ENCODE measurements at regions not wholly inside any gene's neighbourhood (a gene's known extent, or its start where the extent isn't known, plus 50 kb on each side); places are given as distances from the start of the nearest gene placed in this dataset.

GRCh38 chr4:100797791-100798190 is 280.0 kb upstream of the EMCN start:
- no peak overlapping the region for H3K4me3 ChIP-seq (ENCODE audit: insufficient read depth, low read length)
- no peaks in the 10 kb centered on the region for H3K9me3 ChIP-seq (ENCODE audit: low read depth, low read length)
- no peak overlapping the region for H3K27ac ChIP-seq (ENCODE audit: low read depth, low read length)
- no peak overlapping the region for H2AFZ ChIP-seq (ENCODE audit: low read length)
- H3K4me1 ChIP-seq (ENCODE audit: insufficient read depth, low read length) = no peaks in the 10 kb centered on the region
- DNase-seq (ENCODE audit: insufficient read length, low spot score, missing footprints) = peak; percentile 2
- TF ChIP-seq, protein P1, sequence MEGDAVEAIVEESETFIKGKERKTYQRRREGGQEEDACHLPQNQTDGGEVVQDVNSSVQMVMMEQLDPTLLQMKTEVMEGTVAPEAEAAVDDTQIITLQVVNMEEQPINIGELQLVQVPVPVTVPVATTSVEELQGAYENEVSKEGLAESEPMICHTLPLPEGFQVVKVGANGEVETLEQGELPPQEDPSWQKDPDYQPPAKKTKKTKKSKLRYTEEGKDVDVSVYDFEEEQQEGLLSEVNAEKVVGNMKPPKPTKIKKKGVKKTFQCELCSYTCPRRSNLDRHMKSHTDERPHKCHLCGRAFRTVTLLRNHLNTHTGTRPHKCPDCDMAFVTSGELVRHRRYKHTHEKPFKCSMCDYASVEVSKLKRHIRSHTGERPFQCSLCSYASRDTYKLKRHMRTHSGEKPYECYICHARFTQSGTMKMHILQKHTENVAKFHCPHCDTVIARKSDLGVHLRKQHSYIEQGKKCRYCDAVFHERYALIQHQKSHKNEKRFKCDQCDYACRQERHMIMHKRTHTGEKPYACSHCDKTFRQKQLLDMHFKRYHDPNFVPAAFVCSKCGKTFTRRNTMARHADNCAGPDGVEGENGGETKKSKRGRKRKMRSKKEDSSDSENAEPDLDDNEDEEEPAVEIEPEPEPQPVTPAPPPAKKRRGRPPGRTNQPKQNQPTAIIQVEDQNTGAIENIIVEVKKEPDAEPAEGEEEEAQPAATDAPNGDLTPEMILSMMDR (IDR thresholded peaks at IDR 0.05; ENCODE audit: extremely low read depth, low read depth, low read length) = no peak
- no peaks in the 10 kb centered on the region for H3K27me3 ChIP-seq (ENCODE audit: insufficient read depth, low read length)
- H3K4me2 ChIP-seq (ENCODE audit: insufficient read depth, low read length) = no peak overlapping the region
- H4K20me1 ChIP-seq (ENCODE audit: insufficient read depth, low read length) = no peaks in the 10 kb centered on the region
- H3K79me2 ChIP-seq (ENCODE audit: insufficient read depth, low read length) = no peaks in the 10 kb centered on the region
- H3K36me3 ChIP-seq (ENCODE audit: insufficient read depth, low read length) = no peaks in the 10 kb centered on the region

DNA sequence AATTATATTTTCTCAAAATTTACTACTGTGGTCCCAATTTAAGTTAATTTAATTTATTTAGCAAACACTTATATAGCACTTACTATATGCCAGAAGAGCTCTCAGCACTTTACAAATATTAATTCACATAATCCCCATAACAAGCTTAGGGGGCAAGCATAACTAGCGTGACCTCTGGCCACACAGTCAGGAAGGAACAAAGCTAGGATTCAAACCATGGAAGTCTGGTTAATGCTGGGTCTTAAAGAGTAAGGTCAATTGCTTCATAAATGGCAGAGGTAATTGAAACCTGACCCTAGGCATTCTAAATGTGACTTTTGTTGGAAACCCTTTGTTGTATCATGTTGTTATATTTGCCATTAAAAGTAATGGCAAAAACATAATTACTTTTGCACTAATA is 279.5 kb upstream of the EMCN start:
- H3K27me3 ChIP-seq (ENCODE audit: insufficient read depth, low read length) = no peaks in the 10 kb centered on the region
- H3K36me3 ChIP-seq (ENCODE audit: insufficient read depth, low read length) = no peaks in the 10 kb centered on the region
- H3K27ac ChIP-seq (ENCODE audit: low read depth, low read length) = no peak overlapping the region
- H3K4me2 ChIP-seq (ENCODE audit: insufficient read depth, low read length) = no peak overlapping the region
- no peaks in the 10 kb centered on the region for H4K20me1 ChIP-seq (ENCODE audit: insufficient read depth, low read length)
- no peak for DNase-seq (ENCODE audit: insufficient read length, low spot score, missing footprints)
- H3K4me3 ChIP-seq (ENCODE audit: insufficient read depth, low read length) = no peak overlapping the region
- H3K9me3 ChIP-seq (ENCODE audit: low read depth, low read length) = no peaks in the 10 kb centered on the region
- TF ChIP-seq, protein P1 (IDR thresholded peaks at IDR 0.05; ENCODE audit: extremely low read depth, low read depth, low read length) = no peak
- H2AFZ ChIP-seq (ENCODE audit: low read length) = no peak overlapping the region
- no peaks in the 10 kb centered on the region for H3K79me2 ChIP-seq (ENCODE audit: insufficient read depth, low read length)
- no peaks in the 10 kb centered on the region for H3K4me1 ChIP-seq (ENCODE audit: insufficient read depth, low read length)

DNA sequence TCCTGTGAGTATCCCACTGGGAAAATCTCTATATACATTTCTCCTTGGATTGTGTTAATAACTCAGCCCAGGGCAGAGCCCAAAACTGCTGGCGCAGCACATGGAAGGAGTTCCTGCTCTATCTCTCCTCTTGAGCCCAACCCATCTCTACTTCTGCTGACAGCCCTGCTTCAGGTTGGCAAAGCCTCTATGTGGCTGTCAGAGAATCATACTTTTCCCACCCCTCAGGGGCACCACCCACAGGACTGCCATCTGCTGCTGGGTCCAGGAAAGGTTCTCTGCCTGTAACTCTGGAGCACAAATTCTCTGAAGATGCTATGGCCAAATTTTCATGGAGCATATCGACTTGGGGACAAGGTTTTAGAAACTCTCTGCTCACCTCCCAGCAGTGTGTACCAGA is 278.5 kb upstream of the EMCN start:
- Histone ChIP-seq H3K79me2 (ENCODE audit: insufficient read depth, low read length) (no peaks in the 10 kb centered on the region), H3K36me3 (ENCODE audit: insufficient read depth, low read length) (no peaks in the 10 kb centered on the region), H3K27ac (ENCODE audit: low read depth, low read length) (no peak overlapping the region), H3K4me3 (ENCODE audit: insufficient read depth, low read length) (no peak overlapping the region), H3K9me3 (ENCODE audit: low read depth, low read length) (no peaks in the 10 kb centered on the region), H3K27me3 (ENCODE audit: insufficient read depth, low read length) (no peaks in the 10 kb centered on the region), H2AFZ (ENCODE audit: low read length) (no peak overlapping the region), H4K20me1 (ENCODE audit: insufficient read depth, low read length) (no peaks in the 10 kb centered on the region), H3K4me1 (ENCODE audit: insufficient read depth, low read length) (no peaks in the 10 kb centered on the region), H3K4me2 (ENCODE audit: insufficient read depth, low read length) (no peak overlapping the region)
- no peak for DNase-seq (ENCODE audit: insufficient read length, low spot score, missing footprints)
- TF ChIP-seq, protein P1 (IDR thresholded peaks at IDR 0.05; ENCODE audit: extremely low read depth, low read depth, low read length) = no peak

DNA sequence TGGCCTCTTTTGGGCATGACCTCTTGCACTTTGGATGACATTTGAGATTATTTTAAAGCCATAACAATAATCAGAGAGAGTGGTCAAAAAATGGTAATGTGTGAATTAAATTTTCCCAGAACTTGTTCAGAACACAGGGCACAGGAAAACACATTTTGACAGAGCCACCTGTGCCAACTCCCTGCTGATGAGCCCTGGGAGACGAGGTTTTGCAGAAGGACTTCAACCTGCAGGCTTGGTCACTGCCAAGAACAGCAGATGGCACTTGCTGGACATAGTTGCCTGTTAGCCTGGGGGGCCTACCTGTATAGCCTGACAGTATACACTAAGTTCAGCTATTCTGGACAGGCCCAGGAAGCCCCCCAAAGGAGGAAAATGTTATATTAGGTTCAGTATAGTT is 277.8 kb upstream of the EMCN start:
- H3K79me2 ChIP-seq (ENCODE audit: insufficient read depth, low read length) = no peaks in the 10 kb centered on the region
- no peaks in the 10 kb centered on the region for H4K20me1 ChIP-seq (ENCODE audit: insufficient read depth, low read length)
- no peaks in the 10 kb centered on the region for H3K9me3 ChIP-seq (ENCODE audit: low read depth, low read length)
- no peak for DNase-seq (ENCODE audit: insufficient read length, low spot score, missing footprints)
- no peak overlapping the region for H2AFZ ChIP-seq (ENCODE audit: low read length)
- no peak overlapping the region for H3K27ac ChIP-seq (ENCODE audit: low read depth, low read length)
- H3K36me3 ChIP-seq (ENCODE audit: insufficient read depth, low read length) = no peaks in the 10 kb centered on the region
- H3K4me1 ChIP-seq (ENCODE audit: insufficient read depth, low read length) = no peaks in the 10 kb centered on the region
- no peaks in the 10 kb centered on the region for H3K27me3 ChIP-seq (ENCODE audit: insufficient read depth, low read length)
- TF ChIP-seq, protein P1 (IDR thresholded peaks at IDR 0.05; ENCODE audit: extremely low read depth, low read depth, low read length) = no peak
- H3K4me2 ChIP-seq (ENCODE audit: insufficient read depth, low read length) = no peak overlapping the region
- no peak overlapping the region for H3K4me3 ChIP-seq (ENCODE audit: insufficient read depth, low read length)

All from osteoblast (primary cell).